MV-4-11 (cell line): ENCODE measurements at regions not wholly inside any gene's neighbourhood (a gene's known extent, or its start where the extent isn't known, plus 50 kb on each side); places are given as distances from the start of the nearest gene placed in this dataset.

ENCODE experiments used
- DNase-seq: peaks from one replicate; lab custom pipeline; 2025; lab: John Stamatoyannopoulos, UW

- DNase-seq, result no peak
Observed at GRCh38 chr22:48171271-48171691, 1408.8 kb downstream of the TBC1D22A start.

GRCh38 chr22:48169227-48169626 is 1406.8 kb downstream of the TBC1D22A start:
- DNase-seq, result no peak

DNA sequence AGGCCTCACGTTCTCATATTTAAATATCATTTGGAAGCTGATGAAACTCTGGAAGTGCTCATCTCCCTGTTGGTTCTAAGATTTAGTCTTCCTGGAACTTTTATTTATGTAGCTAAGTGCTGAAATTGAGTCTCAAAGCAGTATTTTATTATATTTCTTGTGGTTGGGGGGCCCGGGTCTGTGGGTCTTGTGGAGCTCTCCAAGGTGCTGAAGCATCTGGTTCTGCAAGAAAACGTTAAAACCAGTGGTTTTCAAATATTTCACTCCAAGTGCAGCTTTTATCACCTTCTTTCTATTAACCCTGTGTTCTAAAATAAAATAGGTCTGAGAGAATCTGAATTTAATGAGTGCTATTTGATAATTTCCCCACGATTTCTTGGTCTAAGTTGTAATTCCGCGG is 1404.8 kb downstream of the TBC1D22A start:
- no peak for DNase-seq

- no peak for DNase-seq
Observed at GRCh38 chr22:48161298-48161697, 1398.8 kb downstream of the TBC1D22A start.

GRCh38 chr22:48157676-48158075 is 1395.2 kb downstream of the TBC1D22A start:
- no peak for DNase-seq

DNA sequence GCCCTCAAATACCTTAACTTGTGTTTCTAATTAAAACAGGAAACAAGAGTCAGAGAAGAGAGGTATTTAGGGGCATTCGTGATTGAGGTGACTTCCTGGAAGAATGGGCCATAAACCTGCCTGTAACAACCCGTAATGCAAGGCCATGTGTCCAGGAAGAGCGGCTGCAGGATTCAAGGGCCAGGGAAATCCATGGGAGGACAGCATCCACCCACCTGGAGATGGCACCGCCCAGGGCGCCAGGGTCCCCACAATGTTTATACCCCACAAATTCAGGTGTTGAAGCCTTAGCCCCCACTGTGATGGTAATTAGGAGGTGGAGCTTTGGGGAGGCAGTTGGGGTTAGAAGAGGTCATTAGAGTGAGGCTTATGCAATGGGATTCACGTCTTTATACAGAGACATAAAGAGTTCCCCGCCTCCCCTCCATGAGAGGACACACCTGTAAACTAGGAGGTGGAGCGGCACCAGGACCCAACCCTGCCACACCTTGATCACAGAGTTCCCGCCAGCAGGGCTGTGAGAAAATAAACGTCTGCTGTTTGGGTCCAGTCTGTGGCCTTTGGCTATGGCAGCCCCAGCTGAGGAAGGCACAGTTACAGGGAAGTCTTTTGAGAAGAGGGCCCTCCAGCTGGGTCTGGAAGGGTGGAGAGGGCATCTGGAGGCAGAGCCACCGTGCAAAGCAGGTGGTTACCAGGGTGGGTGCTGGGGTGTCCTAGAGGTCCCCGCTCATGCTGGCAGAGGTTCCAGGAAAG is 1394.3 kb downstream of the TBC1D22A start:
- DNase-seq, result no peak

DNA sequence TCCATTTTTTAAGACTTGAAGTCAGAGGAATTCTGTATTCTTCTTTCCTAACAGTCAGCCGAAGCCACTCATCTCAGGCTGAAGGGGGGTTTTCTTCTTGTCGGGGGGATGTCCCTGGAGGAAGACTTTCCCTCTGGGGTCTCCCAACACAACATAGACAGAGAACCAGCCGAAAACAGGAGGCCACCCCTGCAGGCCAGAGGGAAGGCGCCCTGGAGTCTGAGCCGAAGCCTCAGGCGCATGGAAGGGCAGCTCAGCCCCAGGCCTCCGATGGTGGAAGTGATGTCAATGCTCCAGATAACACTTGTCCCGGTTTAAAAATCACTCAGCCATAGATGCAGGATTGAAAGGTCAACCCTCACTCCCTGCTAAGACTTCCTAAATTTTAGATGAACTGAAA is 1393.0 kb downstream of the TBC1D22A start:
- DNase-seq, result no peak

DNA sequence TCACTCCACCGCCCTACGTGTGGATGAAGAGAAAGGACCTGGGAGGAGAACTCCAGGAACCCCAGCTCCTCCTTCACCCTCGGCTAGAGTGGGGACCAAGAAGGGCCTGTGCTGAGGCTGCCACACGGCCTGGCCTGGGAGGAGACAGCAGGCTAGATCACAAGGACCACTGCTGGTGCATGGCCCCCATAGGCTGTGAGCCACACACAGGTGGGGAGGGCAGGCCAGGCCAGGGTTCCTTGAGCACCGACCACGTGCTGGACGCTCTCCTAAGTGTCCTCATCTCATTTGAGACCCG is 1392.4 kb downstream of the TBC1D22A start:
- no peak for DNase-seq

- no peak for DNase-seq
Observed at GRCh38 chr22:48154169-48154942, 1391.9 kb downstream of the TBC1D22A start.

- DNase-seq, result no peak
Observed at GRCh38 chr22:48153726-48154125, 1391.3 kb downstream of the TBC1D22A start.

DNA sequence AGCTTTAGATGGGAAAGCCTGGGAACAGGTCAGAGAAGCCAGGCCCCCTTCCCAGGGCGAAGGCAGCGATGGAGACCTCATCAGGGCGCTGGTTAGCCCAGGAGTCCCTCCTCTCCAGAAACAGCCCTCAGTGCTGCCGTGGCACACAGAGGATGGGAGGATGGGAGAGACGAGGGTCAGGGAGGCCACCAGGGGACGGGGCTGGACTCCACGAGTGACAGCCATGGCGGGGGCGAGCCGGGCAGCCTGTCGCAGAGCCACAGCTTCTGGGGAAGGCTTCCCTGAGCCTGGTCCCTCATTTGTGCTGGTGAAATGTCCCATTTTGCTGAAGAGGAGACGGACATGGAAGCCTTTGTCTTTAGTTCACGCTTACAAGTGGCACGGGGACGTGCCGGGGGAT is 1390.5 kb downstream of the TBC1D22A start:
- DNase-seq, result no peak

DNA sequence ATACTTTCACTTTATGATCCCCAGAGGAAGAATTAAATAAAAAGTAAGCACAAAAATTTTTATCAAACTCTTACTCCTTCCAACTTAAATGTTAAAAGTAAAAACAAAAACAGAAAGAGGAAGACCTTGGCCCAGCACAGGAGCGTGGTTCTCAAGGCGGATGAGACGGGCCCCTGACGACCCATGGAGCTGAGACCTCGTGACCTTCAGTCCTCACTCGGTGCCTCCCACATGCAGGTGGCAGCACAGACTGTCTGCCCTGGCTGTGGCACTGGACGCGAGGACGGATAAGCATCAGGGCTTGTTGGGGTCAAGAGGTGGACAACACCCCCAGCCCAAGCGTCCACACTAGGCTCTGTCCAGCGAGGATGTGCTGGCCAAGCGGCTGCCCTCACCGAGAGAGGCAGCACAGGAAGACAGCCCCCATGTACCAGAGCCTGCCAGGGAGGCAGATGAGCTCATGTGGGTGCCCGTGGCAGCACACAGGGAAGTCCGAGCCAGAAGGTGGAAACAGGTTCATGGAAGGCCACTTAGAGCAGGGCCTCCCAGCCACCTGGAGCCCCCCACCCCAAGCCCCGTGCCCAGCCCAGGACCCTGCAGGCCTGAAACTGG is 1389.8 kb downstream of the TBC1D22A start:
- peak; percentile 2 for DNase-seq

GRCh38 chr22:48151641-48152040 is 1389.2 kb downstream of the TBC1D22A start:
- no peak for DNase-seq

- DNase-seq, result no peak
Observed at GRCh38 chr22:48147831-48148230, 1385.4 kb downstream of the TBC1D22A start.

DNA sequence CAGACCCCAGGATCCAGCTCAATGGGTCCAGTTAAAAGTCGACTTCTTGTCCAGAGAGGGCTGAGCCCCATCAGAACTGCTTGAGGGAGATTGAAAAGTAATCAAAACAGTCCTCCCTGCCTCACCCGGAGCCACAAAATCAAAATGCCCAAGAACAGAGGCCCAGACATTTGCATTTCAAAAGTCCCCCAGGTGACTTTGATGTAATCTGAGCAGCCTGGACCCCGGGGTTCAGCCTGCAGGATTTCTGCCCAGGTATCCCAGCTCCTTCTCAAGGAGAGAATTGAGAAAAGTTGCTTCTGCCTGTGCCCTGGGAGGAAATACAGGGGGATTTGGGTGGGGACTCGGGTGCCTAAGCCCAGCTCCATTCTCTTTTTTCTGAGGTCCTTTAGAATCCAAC is 1385.0 kb downstream of the TBC1D22A start:
- no peak for DNase-seq

DNA sequence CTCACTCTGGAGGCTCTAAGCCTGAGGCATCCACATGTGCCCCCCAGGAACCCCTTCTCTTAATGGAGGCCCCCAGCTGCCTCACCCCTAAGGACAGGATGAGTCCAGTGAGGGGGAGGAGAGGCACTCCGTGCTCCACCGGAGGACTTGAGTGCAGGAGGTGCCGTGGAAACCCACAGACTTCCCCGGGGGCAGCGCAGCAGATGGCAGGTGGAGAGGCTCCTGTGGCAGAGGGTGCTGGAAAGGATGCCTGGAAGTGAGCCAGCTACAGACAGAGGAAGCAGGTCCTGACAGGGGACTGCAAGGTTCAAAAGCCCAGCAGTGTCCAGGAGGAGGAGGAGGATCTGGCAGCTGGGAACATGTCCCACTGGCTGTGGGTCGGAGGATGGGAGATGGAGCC is 1384.0 kb downstream of the TBC1D22A start:
- no peak for DNase-seq

GRCh38 chr22:48145738-48146137 is 1383.3 kb downstream of the TBC1D22A start:
- DNase-seq, result no peak

- DNase-seq, result no peak
Observed at GRCh38 chr22:48144318-48144717, 1381.9 kb downstream of the TBC1D22A start.

- no peak for DNase-seq
Observed at GRCh38 chr22:48143856-48144255, 1381.4 kb downstream of the TBC1D22A start.

DNA sequence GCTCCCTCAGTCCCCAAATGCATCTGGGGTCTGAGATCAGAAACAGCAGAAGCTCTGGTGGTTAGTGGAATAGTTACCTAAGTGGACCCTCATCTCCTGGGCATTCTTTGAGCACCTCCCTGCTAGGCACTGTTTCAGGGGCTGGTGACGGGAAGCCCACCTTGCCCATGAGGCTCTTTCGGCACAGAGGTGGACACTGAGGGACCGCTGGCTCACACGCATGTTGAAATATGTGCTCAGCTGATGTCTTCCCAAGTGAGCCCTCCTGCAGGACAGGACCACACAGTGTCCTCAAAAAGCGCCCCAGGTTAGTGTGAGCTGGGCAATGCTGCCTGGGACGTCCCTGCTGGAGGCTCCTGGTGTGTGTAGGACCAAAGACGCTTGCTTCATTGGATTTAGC is 1379.9 kb downstream of the TBC1D22A start:
- DNase-seq, result no peak

DNA sequence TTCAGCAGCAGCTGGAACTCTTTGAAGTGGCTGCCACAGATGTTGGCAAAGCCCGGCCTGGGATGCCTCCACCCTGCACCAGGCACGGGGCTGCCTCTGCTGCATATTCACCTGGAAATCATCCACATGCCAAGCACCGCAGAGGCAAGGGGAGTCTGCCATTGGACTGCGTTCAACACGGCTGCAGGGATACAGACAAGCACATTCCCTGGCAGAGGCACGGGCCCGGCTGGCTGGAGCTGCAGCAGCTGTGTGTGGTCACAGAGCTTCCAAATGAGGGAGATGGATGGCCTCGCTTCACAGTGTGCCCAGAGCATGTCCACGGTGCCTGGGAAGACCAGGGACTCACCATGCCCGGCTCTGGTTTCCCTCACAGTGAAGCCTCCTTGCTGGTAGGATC is 1378.9 kb downstream of the TBC1D22A start:
- no peak for DNase-seq

DNA sequence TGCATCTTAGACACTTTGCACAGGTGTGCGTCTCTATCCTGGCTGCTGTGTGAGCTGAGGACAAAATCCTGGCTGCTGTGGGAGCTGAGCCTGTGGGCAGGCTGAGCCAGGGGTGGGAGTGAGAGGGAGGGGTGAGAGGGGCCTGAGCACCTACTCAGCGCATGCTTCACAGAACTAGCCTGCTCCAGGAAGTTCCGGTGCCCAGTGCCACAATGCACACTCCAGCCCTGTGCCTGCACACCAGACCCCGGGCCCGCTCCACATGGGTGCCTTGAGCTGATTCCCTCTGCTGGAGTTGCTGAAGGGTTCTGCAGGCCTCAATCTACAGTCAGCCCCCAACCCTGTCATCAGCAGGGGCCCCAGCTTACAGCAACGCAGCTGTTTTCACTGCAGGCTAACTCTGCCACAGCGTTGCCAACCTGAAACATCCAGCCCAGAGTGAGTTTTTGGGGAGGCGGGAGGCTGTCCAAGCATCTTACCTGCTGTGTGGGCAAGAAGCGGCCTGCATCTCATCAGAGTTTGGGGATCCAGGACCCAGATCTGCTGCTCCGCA is 1377.9 kb downstream of the TBC1D22A start:
- no peak for DNase-seq

- no peak for DNase-seq
Observed at GRCh38 chr22:48139776-48140175, 1377.3 kb downstream of the TBC1D22A start.
